Activated CD4-positive, alpha-beta T cell treated with anti-CD3 and anti-CD28 coated beads, Interleukin-2, amount 50 U/mL, for 1 hour (primary cell): ENCODE measurements at regions not wholly inside any gene's neighbourhood (a gene's known extent, or its start where the extent isn't known, plus 50 kb on each side); places are given as distances from the start of the nearest gene placed in this dataset.
"Not testable (repeated sequence)": the region's sequence is repeated elsewhere in the genome, so short reads cannot be mapped to it uniquely, and the experiment has no call there.

Experiments
- DNase-seq: peaks from one replicate; pipeline ENCODE4 v3.0.0-alpha.2; 2020

DNA sequence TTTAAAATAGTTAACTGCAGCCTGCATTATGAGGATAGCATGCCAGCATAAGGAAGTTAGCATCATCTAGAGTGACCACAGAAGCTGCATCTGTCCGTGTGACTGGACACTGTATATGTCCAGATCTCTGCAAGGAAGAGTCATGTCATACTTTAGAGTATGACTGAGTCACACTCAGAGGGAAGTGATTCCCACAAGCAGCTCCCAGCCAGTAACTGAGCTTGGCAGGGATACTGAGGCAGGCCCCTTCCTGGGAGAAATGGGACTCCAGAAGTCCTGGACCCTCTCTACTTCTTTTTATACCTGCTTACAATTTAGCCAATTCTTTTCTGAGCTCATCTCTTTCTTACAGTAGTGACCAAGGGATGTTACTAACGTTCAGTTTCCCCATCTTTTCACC is 2975.9 kb downstream of the RPIA start:
- not testable (repeated sequence) for DNase-seq

DNA sequence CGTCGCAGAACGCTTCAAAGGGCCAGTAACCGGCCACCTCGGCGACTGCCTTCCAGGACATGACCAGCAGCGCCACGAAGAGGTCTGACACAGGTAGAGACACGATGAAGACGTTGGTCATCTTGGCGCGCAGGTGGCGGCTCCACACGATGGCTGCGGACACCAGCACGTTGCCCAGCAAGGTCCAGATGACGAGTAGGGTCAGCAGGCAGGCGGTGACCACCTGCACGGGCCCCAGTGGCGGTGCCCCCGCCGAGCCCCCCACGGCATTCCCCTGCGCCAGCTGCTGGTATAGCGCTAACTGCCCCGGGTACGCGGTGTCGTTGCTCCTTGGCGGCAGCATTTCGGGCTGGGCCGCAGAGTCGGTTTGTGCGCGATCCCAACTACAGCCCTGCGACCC is 2994.1 kb downstream of the RPIA start:
- DNase-seq: not testable (repeated sequence)

DNA sequence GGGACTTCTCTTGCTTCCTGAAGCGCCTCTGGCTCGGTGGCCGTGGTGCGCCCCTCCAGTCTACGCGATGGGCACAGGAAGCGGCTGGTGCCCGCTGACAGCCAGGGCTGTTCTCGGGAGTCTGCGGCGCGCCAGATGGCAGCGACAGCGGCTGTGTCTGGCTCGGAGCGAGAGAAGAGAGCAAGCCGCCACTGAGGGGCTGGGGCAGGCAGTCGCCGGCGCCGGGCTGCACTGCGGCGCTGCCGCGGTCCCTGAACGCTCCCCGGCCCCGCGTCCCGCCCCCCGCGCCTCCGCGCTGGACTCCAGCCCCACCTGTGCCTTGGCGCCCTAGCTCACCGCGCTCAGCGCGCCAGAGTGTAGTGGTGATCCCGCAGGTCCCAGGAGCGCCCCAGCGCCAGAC is 2994.6 kb downstream of the RPIA start:
- DNase-seq: not testable (repeated sequence)
